WTC11 (cell line): ENCODE measurements at regions not wholly inside any gene's neighbourhood (a gene's known extent, or its start where the extent isn't known, plus 50 kb on each side); places are given as distances from the start of the nearest gene placed in this dataset.

ENCODE experiments used
- ESRRA ChIP-seq: sonication (generic); formaldehyde crosslinking; IDR thresholded peaks from 2 replicates; pipeline ENCODE4 v1.8.1; 2022; ENCODE audit warnings: mild to moderate bottlenecking, missing genetic modification reagents, borderline replicate concordance
- JUN ChIP-seq: sonication (generic); formaldehyde crosslinking; IDR thresholded peaks from 2 replicates; pipeline ENCODE4 v1.8.0; 2023; ENCODE audit warnings: mild to moderate bottlenecking, missing genetic modification reagents
- KAT7 ChIP-seq: sonication (generic); formaldehyde crosslinking; IDR thresholded peaks from 2 replicates; pipeline ENCODE4 v1.8.1; 2023; ENCODE audit warnings: missing genetic modification reagents, mild to moderate bottlenecking, borderline replicate concordance
- NFYB ChIP-seq: sonication (generic); formaldehyde crosslinking; conservative IDR thresholded peaks from 2 replicates; pipeline ENCODE4 v1.8.0; 2022; ENCODE audit warnings: low read depth, missing genetic modification reagents
- NR2C2 ChIP-seq: sonication (generic); formaldehyde crosslinking; IDR thresholded peaks from 2 replicates; pipeline ENCODE4 v1.8.0; 2022; ENCODE audit warnings: mild to moderate bottlenecking, missing genetic modification reagents
- SOX15 ChIP-seq: fragments of 250-450 bp; sonication (Bioruptor Pico); IDR thresholded peaks from 2 replicates; pipeline ENCODE4 v1.9.0; 2021; ENCODE audit warnings: mild to moderate bottlenecking
- TEAD4 ChIP-seq: sonication (generic); formaldehyde crosslinking; IDR thresholded peaks from 2 replicates; pipeline ENCODE4 v1.8.0; 2022; ENCODE audit warnings: mild to moderate bottlenecking, missing genetic modification reagents
- TF ChIP-seq, protein P1 (sequence below): fragments of 200-600 bp; IDR thresholded peaks from 2 replicates; pipeline ENCODE4 v1.8.0; 2022; ENCODE audit warnings: antibody characterized with exemption
- TF ChIP-seq, protein P2 (sequence below): sonication (generic); formaldehyde crosslinking; IDR thresholded peaks from 2 replicates; pipeline ENCODE4 v1.8.0; 2023; ENCODE audit warnings: missing genetic modification reagents
- TF ChIP-seq, protein P3 (sequence below): sonication (generic); formaldehyde crosslinking; IDR thresholded peaks from 2 replicates; pipeline ENCODE4 v1.8.1; 2023; ENCODE audit warnings: mild to moderate bottlenecking, missing genetic modification reagents, moderate library complexity

- TF ChIP-seq JUN (no peak), NR2C2 (no peak), NFYB (CRISPR knock-in tag) (no peak), KAT7 (no peak), TEAD4 (CRISPR knock-in tag) (no peak), ESRRA (CRISPR knock-in tag) (no peak), SOX15 (CRISPR knock-in tag) (no peak)
- TF ChIP-seq, protein P1, sequence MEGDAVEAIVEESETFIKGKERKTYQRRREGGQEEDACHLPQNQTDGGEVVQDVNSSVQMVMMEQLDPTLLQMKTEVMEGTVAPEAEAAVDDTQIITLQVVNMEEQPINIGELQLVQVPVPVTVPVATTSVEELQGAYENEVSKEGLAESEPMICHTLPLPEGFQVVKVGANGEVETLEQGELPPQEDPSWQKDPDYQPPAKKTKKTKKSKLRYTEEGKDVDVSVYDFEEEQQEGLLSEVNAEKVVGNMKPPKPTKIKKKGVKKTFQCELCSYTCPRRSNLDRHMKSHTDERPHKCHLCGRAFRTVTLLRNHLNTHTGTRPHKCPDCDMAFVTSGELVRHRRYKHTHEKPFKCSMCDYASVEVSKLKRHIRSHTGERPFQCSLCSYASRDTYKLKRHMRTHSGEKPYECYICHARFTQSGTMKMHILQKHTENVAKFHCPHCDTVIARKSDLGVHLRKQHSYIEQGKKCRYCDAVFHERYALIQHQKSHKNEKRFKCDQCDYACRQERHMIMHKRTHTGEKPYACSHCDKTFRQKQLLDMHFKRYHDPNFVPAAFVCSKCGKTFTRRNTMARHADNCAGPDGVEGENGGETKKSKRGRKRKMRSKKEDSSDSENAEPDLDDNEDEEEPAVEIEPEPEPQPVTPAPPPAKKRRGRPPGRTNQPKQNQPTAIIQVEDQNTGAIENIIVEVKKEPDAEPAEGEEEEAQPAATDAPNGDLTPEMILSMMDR: no peak
- TF ChIP-seq, protein P2, sequence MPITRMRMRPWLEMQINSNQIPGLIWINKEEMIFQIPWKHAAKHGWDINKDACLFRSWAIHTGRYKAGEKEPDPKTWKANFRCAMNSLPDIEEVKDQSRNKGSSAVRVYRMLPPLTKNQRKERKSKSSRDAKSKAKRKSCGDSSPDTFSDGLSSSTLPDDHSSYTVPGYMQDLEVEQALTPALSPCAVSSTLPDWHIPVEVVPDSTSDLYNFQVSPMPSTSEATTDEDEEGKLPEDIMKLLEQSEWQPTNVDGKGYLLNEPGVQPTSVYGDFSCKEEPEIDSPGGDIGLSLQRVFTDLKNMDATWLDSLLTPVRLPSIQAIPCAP (CRISPR knock-in tag): no peak
- TF ChIP-seq, protein P3, sequence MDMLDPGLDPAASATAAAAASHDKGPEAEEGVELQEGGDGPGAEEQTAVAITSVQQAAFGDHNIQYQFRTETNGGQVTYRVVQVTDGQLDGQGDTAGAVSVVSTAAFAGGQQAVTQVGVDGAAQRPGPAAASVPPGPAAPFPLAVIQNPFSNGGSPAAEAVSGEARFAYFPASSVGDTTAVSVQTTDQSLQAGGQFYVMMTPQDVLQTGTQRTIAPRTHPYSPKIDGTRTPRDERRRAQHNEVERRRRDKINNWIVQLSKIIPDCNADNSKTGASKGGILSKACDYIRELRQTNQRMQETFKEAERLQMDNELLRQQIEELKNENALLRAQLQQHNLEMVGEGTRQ: no peak
Observed at GRCh38 chr5:176734756-176735342, 75.5 kb upstream of the UNC5A start.
